CD4-positive, alpha-beta T cell treated with Interleukin-1 beta for 1 hour (primary cell): ENCODE measurements at regions not wholly inside any gene's neighbourhood (a gene's known extent, or its start where the extent isn't known, plus 50 kb on each side); places are given as distances from the start of the nearest gene placed in this dataset.

Source experiments
- DNase-seq, 2 donors: peaks; one replicate each; pipeline ENCODE4 v3.0.0-alpha.2; 2020 to 2022

DNA sequence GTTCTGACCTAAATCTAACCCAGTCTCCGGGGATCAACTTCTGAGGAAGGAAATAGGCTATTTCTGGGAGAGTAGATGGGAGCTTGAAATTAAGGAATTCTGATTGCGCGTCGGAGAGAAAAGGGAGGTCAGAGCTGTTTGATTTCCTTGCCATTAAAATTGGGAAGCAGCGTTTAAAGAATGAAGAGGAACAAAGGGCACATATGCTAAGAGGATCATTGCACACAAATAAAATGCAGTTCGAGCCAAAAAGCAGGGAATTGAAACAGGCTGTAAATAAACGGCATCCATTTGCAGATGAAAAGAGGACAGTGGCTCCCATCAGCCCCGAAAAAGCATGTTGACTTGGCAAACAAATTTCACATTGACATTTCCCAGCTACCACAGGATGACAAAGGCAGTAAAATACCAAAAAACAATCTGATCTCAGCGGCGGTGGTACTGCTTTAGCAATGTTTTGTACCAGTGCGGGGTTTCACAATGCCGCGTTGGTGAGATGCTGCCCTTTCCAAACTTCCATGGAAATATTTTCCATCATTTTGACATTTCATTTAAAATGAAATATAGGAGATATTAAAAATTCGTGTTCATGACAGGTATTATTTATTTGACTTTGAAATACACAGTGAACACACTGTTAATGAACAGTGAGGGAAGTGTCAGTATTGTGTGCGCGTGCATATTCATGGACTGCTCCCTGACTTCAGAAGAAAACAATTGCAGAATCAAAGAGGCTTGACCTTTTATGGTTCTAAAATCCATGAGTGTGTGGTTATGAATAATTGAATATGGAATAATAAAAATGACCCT lies 108.8 kb downstream of the SQOR start:
- DNase-seq = no peak

DNA sequence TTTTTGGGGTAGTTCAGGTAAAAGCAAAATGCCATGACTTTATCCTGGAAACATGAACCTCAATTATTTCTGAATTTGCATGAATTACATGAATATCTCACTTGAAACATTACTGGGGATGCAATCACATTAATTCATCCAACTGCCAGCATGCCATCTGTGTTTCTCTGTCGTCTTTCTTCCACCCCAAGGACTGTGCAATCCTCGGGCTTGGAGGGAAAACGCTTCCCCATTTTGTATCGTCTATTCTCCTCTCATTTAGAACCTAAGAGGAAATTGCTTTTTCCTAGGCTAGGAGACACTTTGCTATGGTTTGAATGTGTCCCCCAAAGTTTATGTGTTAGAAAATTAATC lies 109.4 kb downstream of the SQOR start:
- no peak for DNase-seq

DNA sequence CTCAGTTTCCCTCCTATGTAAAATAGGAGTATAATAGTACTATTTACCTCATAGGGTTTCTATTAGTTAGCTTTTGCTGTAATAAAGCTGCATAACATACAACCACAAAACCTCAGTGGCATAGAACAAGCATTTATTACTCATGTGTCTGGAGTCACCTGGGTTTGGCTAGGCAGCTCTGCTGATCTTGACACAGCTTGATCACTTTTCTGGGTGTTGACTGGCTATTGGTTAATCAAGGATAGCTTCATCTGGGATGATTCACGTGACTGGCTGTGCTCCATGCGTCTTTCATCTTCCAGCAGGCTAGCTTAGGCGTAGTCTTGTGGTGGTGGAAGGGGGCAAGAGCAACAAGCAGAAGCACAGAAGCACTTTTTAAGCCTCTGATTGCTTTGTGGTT lies 112.6 kb downstream of the SQOR start:
- no peak for DNase-seq

DNA sequence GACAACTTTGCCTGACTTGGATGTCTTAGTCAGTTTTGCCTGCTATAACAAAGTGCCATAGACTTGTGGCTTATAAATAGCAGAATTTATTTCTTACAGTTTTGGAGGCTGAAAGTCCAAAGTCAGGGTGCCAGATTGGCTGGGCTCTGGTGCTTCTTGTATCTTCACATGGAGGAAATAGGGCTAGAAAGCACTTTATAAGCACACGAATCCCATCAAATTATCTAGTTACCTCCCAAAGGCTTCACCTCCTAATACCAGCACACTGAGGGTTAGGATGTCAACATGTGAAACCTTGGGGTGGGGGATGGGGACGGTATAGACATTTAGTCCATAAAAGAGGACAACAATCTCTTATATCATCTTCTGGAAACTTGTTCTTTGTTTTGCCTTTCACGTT lies 116.8 kb downstream of the SQOR start:
- no peak for DNase-seq

DNA sequence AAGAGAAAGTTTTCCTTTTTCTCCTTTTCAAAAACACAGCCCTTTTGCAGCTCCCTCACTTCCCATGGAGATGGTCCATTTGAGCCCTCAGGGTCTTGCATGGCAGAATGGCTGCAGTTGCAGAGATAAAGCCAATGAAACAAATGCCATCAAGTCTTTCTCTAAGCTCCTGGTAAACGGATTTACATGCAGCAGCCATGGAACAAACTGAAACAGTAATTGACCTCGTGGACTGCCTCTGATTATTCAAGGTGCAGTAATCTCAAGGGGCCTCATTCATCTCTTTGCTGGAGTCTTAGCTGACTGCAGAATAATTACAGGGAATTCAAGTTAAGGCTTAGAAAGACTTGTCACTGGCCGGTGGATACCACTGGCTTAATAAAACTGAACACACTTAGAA lies 125.1 kb downstream of the SQOR start:
- DNase-seq = no peak

DNA sequence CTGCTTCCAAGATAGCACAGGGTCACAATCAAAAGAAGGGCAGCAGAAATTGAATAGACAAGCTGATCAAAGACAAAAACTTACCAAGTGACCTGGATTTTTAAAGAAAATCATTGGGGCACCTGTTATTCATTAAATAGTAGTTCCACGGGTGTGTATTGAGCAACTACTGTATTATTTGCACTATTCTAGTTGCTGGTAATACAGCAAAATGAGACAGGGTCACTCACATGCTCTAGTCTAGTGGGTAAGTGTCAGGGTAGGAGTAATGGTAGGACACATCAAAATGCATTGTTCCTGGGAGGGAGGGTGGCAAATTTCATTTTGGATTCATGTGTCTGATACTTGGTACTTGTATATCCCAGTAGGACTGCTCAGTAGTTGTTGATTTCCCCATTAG lies 127.9 kb downstream of the SQOR start:
- no peak for DNase-seq

DNA sequence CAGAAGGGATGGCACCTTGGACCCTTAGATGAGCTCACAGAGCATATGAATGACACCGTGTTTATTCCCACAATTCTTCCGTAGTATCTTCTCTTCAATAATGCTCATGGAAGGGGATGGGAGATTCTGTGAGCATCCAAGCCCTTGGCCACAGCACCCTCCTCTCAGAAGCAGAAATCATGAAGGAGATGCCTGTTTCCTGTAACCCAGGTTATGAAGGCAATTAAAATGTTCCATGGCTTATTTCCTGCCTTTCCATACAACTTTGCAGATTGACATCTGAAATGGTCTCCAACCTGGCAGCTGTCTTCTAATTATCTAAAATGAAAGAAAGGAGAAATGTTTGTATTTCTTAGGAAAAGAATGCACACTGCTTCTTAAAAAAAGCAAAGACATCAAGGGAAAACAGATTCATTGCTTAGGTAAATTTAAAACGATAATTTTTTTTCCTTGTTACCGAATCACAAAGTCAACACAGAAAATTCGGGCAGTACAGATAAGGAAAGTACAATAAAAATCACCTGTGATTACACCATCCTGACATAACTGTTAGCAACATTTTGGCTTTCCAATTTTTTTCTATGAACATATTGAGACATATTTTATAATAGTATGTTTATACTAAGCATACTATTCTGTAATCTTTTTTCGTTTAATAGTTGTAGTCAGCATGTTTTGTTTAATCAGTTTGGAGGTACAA lies 128.5 kb downstream of the SQOR start:
- DNase-seq = no peak

DNA sequence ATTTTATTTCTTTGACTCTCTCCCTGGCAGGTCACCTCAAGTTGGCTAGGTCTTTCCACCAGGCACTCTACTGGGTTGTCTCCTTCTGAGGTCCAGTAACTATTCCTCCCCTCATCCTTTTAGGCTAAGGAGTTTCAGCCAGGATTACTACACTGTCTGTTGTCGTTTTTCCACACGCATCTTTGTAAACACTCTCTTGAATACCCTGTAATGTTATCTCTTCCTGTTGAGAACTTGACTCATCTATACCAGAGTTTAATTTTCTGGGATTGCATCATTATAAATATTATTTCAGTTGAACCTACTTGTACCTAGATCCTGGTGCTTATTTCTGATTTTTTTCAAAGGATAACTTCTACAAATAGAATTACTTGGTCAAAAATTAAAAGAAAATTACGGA lies 138.3 kb downstream of the SQOR start:
- DNase-seq = no peak

DNA sequence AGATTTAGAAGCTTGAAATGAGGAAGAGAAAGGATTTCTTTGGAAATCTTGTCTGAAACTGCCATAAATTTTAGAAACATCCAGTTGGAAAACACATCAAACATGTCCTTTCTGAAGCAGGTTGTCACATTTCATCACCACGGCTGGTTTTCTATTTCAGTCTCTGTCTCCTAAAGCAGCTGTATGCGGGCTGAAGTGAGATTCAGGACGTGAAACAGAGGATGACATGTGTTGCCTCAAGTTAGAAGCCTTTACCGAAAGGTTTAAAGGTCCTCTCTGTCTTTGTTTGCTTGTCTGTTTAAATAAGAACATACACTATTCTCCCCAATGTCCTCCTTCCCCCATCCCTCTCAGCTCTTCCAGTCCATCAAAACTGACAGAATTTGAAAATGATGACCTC lies 141.9 kb downstream of the SQOR start:
- no peak for DNase-seq

DNA sequence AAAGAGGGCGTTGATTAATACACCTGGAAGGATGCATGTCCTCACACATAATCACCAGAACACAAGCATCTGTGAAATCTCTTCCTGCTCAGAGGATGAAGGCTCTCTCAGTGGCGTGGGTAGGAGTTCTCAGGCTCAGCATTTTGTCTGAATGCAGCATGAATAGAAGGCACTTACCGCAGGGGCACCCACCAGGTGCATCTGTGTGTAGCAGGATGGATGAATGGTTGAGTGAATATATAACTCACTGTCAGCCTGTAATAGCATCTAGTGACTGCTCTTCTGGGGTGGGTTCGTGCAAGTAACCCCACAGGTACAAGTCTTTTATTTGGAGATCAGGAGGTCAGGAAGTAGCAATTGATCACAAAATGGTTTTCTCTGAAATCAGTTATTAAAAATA lies 143.0 kb downstream of the SQOR start:
- no peak for DNase-seq

DNA sequence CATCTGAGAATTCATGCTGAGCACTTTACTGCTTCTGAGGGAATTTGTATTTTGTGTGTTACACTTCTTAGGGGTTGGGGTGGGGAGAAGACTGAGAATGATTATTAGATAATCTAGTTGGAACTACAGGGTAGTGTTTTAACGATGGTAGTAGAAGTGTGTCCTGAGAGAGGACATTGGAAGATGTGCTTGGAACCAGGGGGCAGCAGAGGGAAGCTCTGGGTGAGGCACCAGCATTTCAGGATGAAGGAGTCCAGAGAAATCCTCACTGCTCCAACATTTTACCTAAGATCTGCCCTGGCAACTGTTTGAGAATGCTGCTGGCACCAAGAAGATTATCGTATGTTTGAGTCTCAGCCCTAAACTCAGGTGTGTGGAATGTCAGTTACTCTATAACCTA lies 145.5 kb downstream of the SQOR start:
- DNase-seq = no peak

DNA sequence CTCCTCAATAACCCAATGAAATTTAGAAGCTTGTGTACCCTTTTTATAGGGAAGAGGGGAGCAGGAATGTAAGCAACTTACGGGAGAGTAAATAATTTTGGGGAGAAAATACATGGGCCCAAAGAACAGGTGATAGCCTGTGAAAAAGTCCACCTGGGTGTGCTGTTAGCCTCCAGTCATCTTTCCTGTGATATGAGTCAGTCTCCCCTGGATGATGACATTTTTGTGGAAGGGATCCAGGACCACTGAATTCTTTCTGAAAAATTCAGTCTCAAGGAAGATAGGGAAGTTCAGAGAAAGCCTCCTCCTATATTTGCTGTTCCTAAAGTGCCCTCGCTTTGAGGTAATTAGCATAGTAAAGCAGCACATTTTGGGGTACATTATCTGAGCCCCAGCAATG lies 149.8 kb downstream of the SQOR start:
- no peak for DNase-seq

DNA sequence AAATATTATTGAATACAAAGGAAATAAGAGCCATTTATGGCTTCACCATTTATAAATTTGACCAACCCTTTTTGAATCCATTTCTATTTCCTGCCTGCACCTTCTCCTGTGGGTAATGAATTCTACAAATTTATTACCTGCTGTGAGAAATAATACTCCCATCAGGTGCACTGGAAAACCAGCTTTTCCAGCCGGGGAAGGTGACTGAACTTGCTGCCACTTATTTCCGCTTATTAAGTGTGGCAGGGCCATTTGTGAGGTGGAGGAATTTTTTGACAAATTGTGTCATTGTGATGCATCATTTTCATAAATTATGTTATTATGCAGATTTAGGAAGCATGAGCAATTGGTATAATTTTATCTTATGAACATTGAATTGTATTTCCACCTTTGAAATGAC lies 151.1 kb downstream of the SQOR start:
- no peak for DNase-seq

DNA sequence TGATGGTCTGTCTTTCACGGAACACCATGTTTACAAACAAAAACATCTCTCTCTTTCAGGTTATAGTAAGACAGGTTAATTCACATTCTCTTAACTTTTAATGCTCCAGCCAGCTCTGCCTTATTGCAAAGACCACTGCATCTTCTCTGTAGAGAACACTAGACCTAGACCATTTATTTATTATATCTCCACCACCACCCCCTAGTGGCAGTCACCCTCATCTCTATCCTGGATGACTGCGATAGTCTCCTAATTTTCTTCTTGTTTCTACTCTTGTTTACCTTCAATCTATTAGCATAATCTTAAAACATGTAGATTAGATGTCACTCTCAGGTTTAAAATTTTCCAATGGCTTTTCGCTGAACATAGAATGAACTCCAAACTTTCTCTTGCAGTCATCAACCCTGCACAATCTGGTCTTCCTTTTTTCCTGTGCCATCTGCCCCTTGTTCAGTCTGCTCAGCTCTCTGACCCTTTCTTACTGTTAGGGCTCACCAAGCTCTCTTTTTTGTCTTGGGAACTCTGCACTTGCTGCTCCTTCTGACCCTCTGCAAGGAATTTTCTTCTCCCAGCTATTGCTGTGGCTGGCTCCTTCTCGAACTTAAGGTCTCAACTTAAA lies 155.6 kb downstream of the SQOR start:
- no peak for DNase-seq

DNA sequence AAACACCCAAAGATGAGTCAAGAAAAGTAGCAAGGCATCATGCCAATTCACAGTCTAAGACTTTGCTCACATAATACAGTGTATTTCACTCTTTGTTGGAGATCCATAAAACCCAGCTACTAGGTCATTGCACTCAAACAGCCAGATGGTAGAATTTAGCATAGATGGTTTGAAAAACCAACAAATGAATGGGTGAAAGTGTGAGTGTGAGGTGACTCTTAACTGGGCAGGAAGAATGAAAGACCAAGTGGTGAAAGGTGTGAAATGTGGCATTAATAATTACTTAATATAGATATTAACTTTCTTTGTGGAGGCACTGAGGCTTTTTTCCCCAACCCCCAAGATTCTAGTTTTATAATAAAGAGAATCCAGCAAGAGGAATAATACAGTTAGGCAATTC lies 159.5 kb downstream of the SQOR start:
- DNase-seq = no peak

DNA sequence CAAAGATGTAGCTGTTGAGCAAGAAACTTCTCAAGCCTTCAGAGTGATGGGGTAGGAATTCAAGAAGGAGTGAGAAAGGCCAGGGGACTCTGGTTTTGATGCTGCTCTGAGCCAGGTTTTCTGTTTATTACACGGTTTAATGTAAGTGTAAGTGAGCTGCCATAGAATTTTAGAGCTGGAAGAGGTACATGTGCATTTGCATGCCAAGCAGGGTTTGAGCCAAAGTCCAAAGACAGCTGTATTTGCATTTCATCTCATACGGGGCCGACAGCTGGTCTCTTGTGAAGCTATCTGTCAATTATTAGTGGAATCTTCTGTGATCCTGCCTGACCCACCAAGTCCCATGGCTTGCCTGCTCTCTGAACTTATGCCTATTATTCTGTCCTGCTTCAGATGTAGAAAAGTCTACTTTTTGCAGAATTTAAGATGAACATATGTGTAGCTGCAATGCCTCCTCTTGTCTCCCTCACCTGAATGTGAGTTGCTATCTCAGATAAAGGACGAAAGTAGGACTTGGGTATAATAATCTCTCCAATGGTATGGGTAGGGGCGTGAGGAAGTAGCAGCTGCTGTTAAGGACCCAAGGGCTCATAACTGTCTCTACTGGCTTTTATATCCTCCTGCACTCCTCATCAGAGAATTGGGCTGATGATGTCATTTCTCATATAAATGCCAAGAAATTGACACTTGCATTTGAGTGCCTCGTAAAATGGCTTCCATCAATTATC lies 160.0 kb downstream of the SQOR start:
- no peak for DNase-seq

DNA sequence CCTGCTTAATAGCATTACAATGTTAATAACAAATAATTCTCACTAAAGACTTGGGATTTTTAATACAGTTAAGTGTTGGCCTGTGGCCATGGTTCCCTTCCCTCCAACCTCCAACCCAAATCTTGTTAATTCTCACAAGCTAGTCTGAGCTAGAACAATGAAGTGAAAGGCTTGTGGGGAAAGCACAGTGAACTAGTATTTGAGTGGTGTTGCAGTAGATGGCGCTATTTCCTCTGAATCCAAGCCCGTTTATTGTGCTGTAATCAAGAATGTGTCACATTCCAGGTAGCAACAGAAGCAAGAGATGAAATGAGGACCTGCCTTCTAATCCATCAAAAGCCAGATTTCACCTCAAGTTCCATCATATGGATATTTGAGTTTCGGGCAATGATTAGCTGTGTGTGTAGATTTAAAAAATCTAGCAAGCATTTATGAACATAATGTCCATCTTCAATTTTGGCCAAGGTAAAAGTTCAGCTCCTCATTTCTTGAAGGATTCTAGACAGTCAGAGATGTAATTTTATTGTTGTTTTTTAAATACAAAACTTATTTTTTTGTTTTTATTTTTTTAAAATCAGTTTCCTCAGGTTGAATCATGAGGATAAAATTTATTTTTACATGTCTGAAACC lies 160.7 kb downstream of the SQOR start:
- DNase-seq = no peak

DNA sequence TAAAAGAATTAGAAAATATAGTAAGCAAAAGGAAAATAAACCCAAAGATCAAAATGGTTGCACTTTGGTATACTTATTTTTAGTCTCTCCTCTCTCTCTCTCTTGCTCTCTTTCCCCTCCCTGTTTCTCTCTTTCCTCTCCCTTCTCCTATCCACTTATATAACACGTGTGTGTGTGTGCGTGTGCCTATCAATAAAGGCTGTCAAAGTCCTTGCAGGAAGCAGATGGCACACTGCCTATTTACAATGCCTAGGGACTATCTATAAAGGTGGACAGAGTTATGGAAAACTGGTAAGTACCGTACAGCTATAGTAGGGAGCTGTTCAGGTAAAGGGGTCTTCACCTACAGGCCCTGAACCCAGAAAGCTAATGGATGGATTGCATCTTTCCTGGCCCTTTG lies 161.6 kb downstream of the SQOR start:
- DNase-seq = no peak

DNA sequence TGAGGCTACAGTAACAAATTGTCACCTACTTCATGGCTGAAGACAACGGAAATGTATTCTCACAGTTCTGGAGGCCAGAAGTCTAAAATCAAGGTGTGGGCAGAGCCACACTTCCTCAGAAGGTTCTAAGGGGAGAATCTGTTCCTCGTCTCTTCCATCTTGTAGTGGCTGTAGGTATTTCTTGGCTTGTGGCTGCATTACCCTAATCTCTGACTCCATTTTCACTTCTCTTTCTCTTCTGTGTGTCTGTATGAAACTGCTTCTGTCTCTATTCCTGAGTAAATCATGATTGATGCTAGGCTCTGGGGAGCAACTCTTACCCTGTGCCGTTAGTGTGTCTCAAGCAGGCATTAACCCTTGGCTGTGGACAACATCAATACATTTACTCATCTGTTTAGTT lies 164.7 kb downstream of the SQOR start:
- no peak for DNase-seq

DNA sequence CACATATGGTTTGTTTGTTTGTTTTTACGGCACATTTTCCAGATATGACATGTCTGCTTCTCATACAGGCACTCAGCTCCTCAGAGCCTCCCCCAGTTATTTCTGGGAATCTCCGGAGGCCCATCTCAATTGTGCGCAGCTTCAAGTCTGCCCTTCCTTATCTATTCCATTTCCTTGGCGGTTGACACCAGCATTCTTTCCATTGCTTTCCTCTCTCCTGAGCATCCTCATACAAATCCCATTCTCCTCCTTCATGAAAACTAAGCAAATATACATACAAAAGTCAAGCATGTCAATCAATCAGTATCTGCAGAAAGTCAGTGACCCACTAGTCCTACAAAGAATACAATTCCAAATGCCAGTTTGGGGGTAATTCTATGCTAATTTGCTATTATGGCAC lies 166.7 kb downstream of the SQOR start:
- no peak for DNase-seq

DNA sequence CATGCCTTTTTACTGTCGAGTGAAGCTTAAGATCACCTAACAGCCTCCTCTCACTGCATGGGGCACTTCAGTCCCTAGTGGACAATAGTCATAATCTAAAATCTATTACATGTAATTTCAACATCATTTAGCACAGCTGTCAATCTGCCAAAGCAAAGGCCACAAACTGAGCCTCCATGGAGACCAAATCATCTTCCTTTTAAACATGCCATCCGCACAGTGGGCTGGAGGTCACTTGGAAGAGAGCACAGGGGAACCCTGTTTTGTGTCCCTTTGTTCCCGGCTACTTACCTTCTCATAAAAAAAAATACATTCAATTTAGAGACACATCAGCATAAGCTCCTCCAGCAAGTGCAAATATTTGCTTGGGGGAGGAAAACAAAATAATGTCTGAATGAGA lies 167.3 kb downstream of the SQOR start:
- DNase-seq = no peak

DNA sequence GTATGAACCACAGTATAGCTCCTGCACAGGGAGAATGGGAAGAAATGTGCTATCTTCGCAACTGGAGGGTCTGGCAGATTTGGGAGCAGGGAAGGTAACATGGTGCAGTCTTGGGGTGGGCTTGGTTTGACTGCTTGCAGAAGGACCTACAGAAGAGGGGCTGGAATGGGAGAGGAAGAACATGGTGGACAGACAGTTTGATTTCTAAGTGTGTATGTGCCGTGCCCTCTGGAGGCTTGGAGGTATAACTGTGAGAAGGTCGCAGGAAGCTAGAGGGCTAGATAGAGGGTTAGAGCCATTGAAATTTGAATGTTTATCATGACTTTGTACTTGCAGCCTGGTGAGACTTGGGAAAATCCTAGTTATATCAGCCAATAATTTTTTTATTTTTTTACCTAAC lies 169.2 kb downstream of the SQOR start:
- DNase-seq = no peak

DNA sequence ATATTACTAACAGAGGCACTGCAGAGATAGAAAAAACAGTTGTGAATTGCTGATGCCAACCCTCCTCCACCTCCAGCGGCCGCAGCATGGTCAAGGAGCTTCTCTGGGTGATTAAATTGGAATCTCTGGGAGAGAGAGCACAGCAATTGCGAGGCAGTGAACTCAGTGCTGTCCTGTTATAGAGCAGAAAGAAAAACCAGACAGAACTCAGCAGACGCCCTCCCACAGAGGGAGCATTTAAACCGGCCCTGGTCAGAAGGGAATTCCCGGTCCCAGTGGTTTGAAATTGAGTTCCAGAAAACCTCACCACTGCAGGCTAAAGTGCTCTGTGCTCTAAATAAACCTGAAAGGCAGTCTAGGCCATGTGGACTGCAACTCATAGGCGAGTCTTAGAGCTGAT lies 175.4 kb downstream of the SQOR start:
- no peak for DNase-seq
